ENCODE measurements at regions not wholly inside any gene's neighbourhood (a gene's known extent, or its start where the extent isn't known, plus 50 kb on each side); places are given as distances from the start of the nearest gene placed in this dataset.

GRCh38 chr21:14699433-14700407, 153.6 kb upstream of the SAMSN1 start:
- no peaks in the 10 kb centered on the region for H3K36me3 ChIP-seq (ENCODE audit: insufficient read depth, low read length)
- no peaks in the 10 kb centered on the region for H3K4me1 ChIP-seq (ENCODE audit: insufficient read depth, low read length)
- H3K27me3 Mint-ChIP-seq: no peaks in the 10 kb centered on the region
- no peak overlapping the region for H3K27ac Mint-ChIP-seq
- H3K9me3 Mint-ChIP-seq: no peaks in the 10 kb centered on the region
- no peaks in the 10 kb centered on the region for H3K9me3 ChIP-seq (ENCODE audit: control insufficient read depth in 1 of 2, insufficient read depth in 1 of 2, low read length in 2 of 2)
- ChIA-PET POLR2A (no interaction called here), CTCF (interaction anchor here (1.1 kb wide), 1 partner anchor 38 kb away, joined by 3 read pairs; no protein-coding TSS in a partner anchor)
- no peaks in the 10 kb centered on the region for H3K36me3 Mint-ChIP-seq (ENCODE audit: low read depth)
- no peak overlapping the region for H3K4me3 Mint-ChIP-seq
- H3K27me3 ChIP-seq (ENCODE audit: control insufficient read depth in 1 of 2, insufficient read depth in 2 of 2, low read length in 2 of 2): no peaks in the 10 kb centered on the region
- no peaks in the 10 kb centered on the region for H3K4me1 Mint-ChIP-seq (ENCODE audit: low read depth)
- no peak overlapping the region for H3K4me3 ChIP-seq (ENCODE audit: low read length)
- DNase-seq (no peak), ATAC-seq (ENCODE audit: poor library complexity) (no peak)
- no peak overlapping the region for H3K27ac ChIP-seq (ENCODE audit: low read depth in 1 of 2, low read length in 2 of 2)
- intact Hi-C loops (cut with DNase I, micrococcal nuclease): no loop called here
- TF ChIP-seq CTCF (IDR thresholded peaks at IDR 0.05): no peak

GRCh38 chr21:14697769-14698168, 151.7 kb upstream of the SAMSN1 start:
- H3K9me3 Mint-ChIP-seq: no peaks in the 10 kb centered on the region
- Histone ChIP-seq H3K27me3 (ENCODE audit: control insufficient read depth in 1 of 2, insufficient read depth in 2 of 2, low read length in 2 of 2) (no peaks in the 10 kb centered on the region), H3K4me1 (ENCODE audit: insufficient read depth, low read length) (no peaks in the 10 kb centered on the region), H3K4me3 (ENCODE audit: low read length) (no peak overlapping the region), H3K27ac (ENCODE audit: low read depth in 1 of 2, low read length in 2 of 2) (no peak overlapping the region), H3K9me3 (ENCODE audit: control insufficient read depth in 1 of 2, insufficient read depth in 1 of 2, low read length in 2 of 2) (no peaks in the 10 kb centered on the region), H3K36me3 (ENCODE audit: insufficient read depth, low read length) (no peaks in the 10 kb centered on the region)
- no peak for DNase-seq
- no peaks in the 10 kb centered on the region for H3K36me3 Mint-ChIP-seq (ENCODE audit: low read depth)
- intact Hi-C loops (cut with DNase I, micrococcal nuclease): no loop called here
- ChIA-PET POLR2A (no interaction called here), CTCF (no interaction called here)
- no peak overlapping the region for H3K27ac Mint-ChIP-seq
- ATAC-seq (ENCODE audit: poor library complexity): no peak
- no peaks in the 10 kb centered on the region for H3K4me1 Mint-ChIP-seq (ENCODE audit: low read depth)
- TF ChIP-seq CTCF (IDR thresholded peaks at IDR 0.05): no peak
- no peak overlapping the region for H3K4me3 Mint-ChIP-seq
- H3K27me3 Mint-ChIP-seq: no peaks in the 10 kb centered on the region

- DNase-seq: no peak
- Histone ChIP-seq H3K4me1 (ENCODE audit: insufficient read depth, low read length) (no peaks in the 10 kb centered on the region), H3K27ac (ENCODE audit: low read depth in 1 of 2, low read length in 2 of 2) (no peak overlapping the region), H3K4me3 (ENCODE audit: low read length) (no peak overlapping the region), H3K36me3 (ENCODE audit: insufficient read depth, low read length) (no peaks in the 10 kb centered on the region), H3K9me3 (ENCODE audit: control insufficient read depth in 1 of 2, insufficient read depth in 1 of 2, low read length in 2 of 2) (no peaks in the 10 kb centered on the region), H3K27me3 (ENCODE audit: control insufficient read depth in 1 of 2, insufficient read depth in 2 of 2, low read length in 2 of 2) (no peaks in the 10 kb centered on the region)
- ChIA-PET CTCF (interaction anchor here (1.3 kb wide), 1 partner anchor 43 kb away, joined by 3 read pairs; no protein-coding TSS in a partner anchor), POLR2A (no interaction called here)
- Mint-ChIP-seq H3K27me3 (no peaks in the 10 kb centered on the region), H3K9me3 (no peaks in the 10 kb centered on the region), H3K4me3 (no peak overlapping the region), H3K36me3 (ENCODE audit: low read depth) (no peaks in the 10 kb centered on the region), H3K4me1 (ENCODE audit: low read depth) (peaks cover 6% of the 10 kb centered on the region), H3K27ac (no peak overlapping the region)
- TF ChIP-seq CTCF (IDR thresholded peaks at IDR 0.05): no peak
- intact Hi-C loops (cut with DNase I, micrococcal nuclease): no loop called here
- no peak for ATAC-seq (ENCODE audit: poor library complexity)
Measured at GRCh38 chr21:14694817-14695216, 148.7 kb upstream of the SAMSN1 start.
